HepG2 (cell line): ENCODE measurements at regions not wholly inside any gene's neighbourhood (a gene's known extent, or its start where the extent isn't known, plus 50 kb on each side); places are given as distances from the start of the nearest gene placed in this dataset.
A peak's percentile ranks its signal among the peaks of the same experiment; 100 is the strongest.

Experiments
- ARHGAP35 ChIP-seq: sonication (generic); formaldehyde crosslinking; IDR thresholded peaks from 2 replicates; pipeline ENCODE4 v1.9.0; 2022; ENCODE audit warnings: mild to moderate bottlenecking, inconsistent platforms, moderate library complexity, missing genetic modification reagents, borderline replicate concordance
- ATF4 ChIP-seq, 2 experiments: fragments of 450-650 bp in 1 of 2; sonication (generic) in 1 of 2; formaldehyde crosslinking; IDR thresholded peaks; 2 replicates each; pipeline versions ENCODE4 v1.5.0 to v1.8.0; 2020 to 2022; ENCODE audit warnings: mild to moderate bottlenecking in 1 of 2, missing genetic modification reagents in 1 of 2
- BRCA1 ChIP-seq: sonication (generic); formaldehyde crosslinking; IDR thresholded peaks from 2 replicates; pipeline ENCODE4 v1.4.0; 2020; ENCODE audit warnings: missing genetic modification reagents
- CEBPB ChIP-seq: IDR thresholded peaks from 2 replicates; pipeline ENCODE4 v1.6.1; 2011; ENCODE audit warnings: low read depth, low read length, improper control_type of control experiment, borderline replicate concordance
- ELK4 ChIP-seq: sonication (generic); formaldehyde crosslinking; IDR thresholded peaks from 2 replicates; pipeline ENCODE4 v1.9.0; 2021; ENCODE audit warnings: missing genetic modification reagents, borderline replicate concordance
- FOSL2 ChIP-seq: sonication (generic); formaldehyde crosslinking; IDR thresholded peaks from 2 replicates; pipeline ENCODE4 v1.4.0; 2020; ENCODE audit warnings: missing genetic modification reagents
- HNRNPK ChIP-seq: fragments of 200-400 bp; formaldehyde crosslinking; IDR thresholded peaks from 2 replicates; pipeline ENCODE4 v1.6.1; 2018; ENCODE audit warnings: low read length, low read depth, moderate library complexity, mild to moderate bottlenecking; ENCODE audit not compliant: poor library complexity, severe bottlenecking
- IKZF4 ChIP-seq: sonication (generic); formaldehyde crosslinking; IDR thresholded peaks from 2 replicates; pipeline ENCODE4 v1.5.1; 2020; ENCODE audit warnings: borderline replicate concordance, mild to moderate bottlenecking, low read depth, missing genetic modification reagents; ENCODE audit errors: not compliant biosample characterization
- MBD4 ChIP-seq: IDR thresholded peaks from 2 replicates; pipeline ENCODE4 v1.6.1; 2012; ENCODE audit warnings: low read length, inconsistent platforms, borderline replicate concordance
- MZF1 ChIP-seq: sonication (generic); formaldehyde crosslinking; IDR thresholded peaks from 2 replicates; pipeline ENCODE4 v1.8.1; 2023; ENCODE audit warnings: mild to moderate bottlenecking, missing genetic modification reagents, borderline replicate concordance
- NBN ChIP-seq: fragments of 450-650 bp; conservative IDR thresholded peaks from 2 replicates; pipeline ENCODE4 v1.6.1; 2017
- NR2C2 ChIP-seq: sonication (generic); formaldehyde crosslinking; IDR thresholded peaks from 2 replicates; pipeline ENCODE4 v1.4.0; 2020; ENCODE audit warnings: missing genetic modification reagents, mild to moderate bottlenecking, moderate library complexity, borderline replicate concordance
- PPARG ChIP-seq: conservative IDR thresholded peaks from 2 replicates; pipeline ENCODE4 v1.6.1; 2016; ENCODE audit warnings: missing biosample characterization, missing genetic modification reagents
- SCMH1 ChIP-seq: sonication (generic); formaldehyde crosslinking; IDR thresholded peaks from 2 replicates; pipeline ENCODE4 v1.9.0; 2021; ENCODE audit warnings: missing genetic modification reagents, mild to moderate bottlenecking, borderline replicate concordance
- SOX5 ChIP-seq: IDR thresholded peaks from 2 replicates; pipeline ENCODE4 v1.6.1; 2016; ENCODE audit warnings: borderline replicate concordance
- TCF7 ChIP-seq: sonication (generic); IDR thresholded peaks from 2 replicates; pipeline ENCODE4 v1.6.1; 2016; ENCODE audit warnings: antibody characterized with exemption, low read depth
- TMF1 ChIP-seq: sonication (generic); formaldehyde crosslinking; IDR thresholded peaks from 2 replicates; pipeline ENCODE4 v1.8.1; 2022; ENCODE audit warnings: low read depth, missing genetic modification reagents
- U2AF1 ChIP-seq: fragments of 200-400 bp; formaldehyde crosslinking; optimal IDR thresholded peaks from 2 replicates; pipeline ENCODE3; 2017; ENCODE audit warnings: mild to moderate bottlenecking, low read depth, low read length
- ZBTB14 ChIP-seq: sonication (generic); formaldehyde crosslinking; IDR thresholded peaks from 2 replicates; pipeline ENCODE4 v1.4.0; 2020; ENCODE audit warnings: missing genetic modification reagents
- ZBTB33 ChIP-seq: sonication (generic); formaldehyde crosslinking; IDR thresholded peaks from 2 replicates; pipeline ENCODE4 v1.4.0; 2020; ENCODE audit warnings: missing genetic modification reagents
- ZMYM2 ChIP-seq: sonication (generic); formaldehyde crosslinking; IDR thresholded peaks from 2 replicates; pipeline ENCODE4 v1.8.0; 2022; ENCODE audit warnings: mild to moderate bottlenecking, missing genetic modification reagents
- ZNF510 ChIP-seq: sonication (generic); formaldehyde crosslinking; IDR thresholded peaks from 2 replicates; pipeline ENCODE4 v1.4.0; 2020; ENCODE audit warnings: low read depth, mild to moderate bottlenecking, missing genetic modification reagents

- peak; percentile 22; the same call in 1 of the 2 replicates for TF ChIP-seq ZBTB33
- no peak for TF ChIP-seq ZBTB14
- peak; percentile 84; the same call in 1 of the 2 replicates for TF ChIP-seq SOX5 (CRISPR knock-in tag)
- peak; percentile 85 for TF ChIP-seq FOSL2
- TF ChIP-seq HNRNPK, result no peak
- no peak for TF ChIP-seq ELK4 (CRISPR knock-in tag)
- TF ChIP-seq U2AF1, result no peak
- TF ChIP-seq SCMH1 (CRISPR knock-in tag), result no peak
- TF ChIP-seq BRCA1 (CRISPR knock-in tag), result no peak
- no peak for TF ChIP-seq TMF1 (CRISPR knock-in tag)
- TF ChIP-seq TCF7, result peak; percentile 31; the same call in 1 of the 2 replicates
- no peak for TF ChIP-seq NBN
- TF ChIP-seq MBD4, result no peak
- TF ChIP-seq IKZF4 (CRISPR knock-in tag), result no peak
- TF ChIP-seq CEBPB, result no peak
- TF ChIP-seq PPARG, result no peak
- no peak for TF ChIP-seq ZNF510 (CRISPR knock-in tag)
- TF ChIP-seq MZF1 (CRISPR knock-in tag), result no peak
- no peak for TF ChIP-seq ARHGAP35
- TF ChIP-seq NR2C2, result no peak
- TF ChIP-seq ATF4 (CRISPR knock-in tag; IDR thresholded peaks at IDR 0.05), result no peak
- TF ChIP-seq ZMYM2, result no peak
Measured at GRCh38 chr2:238596571-238597551, 170.1 kb downstream of the ASB1 start (continued).
